ENCODE measurements at regions not wholly inside any gene's neighbourhood (a gene's known extent, or its start where the extent isn't known, plus 50 kb on each side); places are given as distances from the start of the nearest gene placed in this dataset.
"Not testable (repeated sequence)": the region's sequence is repeated elsewhere in the genome, so short reads cannot be mapped to it uniquely, and the experiment has no call there.

GRCh38 chr13:85557691-85558467 lies 241.3 kb downstream of the SLITRK6 start:
- DNase-seq (no peak), ATAC-seq (no peak)
- Histone ChIP-seq H3K27ac (no peak overlapping the region), H3K4me3 (no peak overlapping the region), H3K9me3 (no peaks in the 10 kb centered on the region), H3K36me3 (no peaks in the 10 kb centered on the region), H3K27me3 (no peaks in the 10 kb centered on the region), H3K4me1 (no peaks in the 10 kb centered on the region)
- intact Hi-C loops (cut with DNase I), result no loop called here
- WGBS, 2 donors, result 69 to 73% methylated on average over 6 of the region's 6 CpGs
- TF ChIP-seq CTCF (IDR thresholded peaks at IDR 0.05), result no peak

GRCh38 chr13:85551012-85551411 lies 248.2 kb downstream of the SLITRK6 start:
- Histone ChIP-seq H3K4me3 (no peak overlapping the region), H3K27ac (no peak overlapping the region), H3K27me3 (no peaks in the 10 kb centered on the region), H3K9me3 (peaks cover 0 to 26% (median 4%) of the 10 kb centered on the region in 11 donors), H3K4me1 (no peaks in the 10 kb centered on the region), H3K36me3 (no peaks in the 10 kb centered on the region)
- WGBS, 2 donors, result 90 to 91% methylated on average over 1 of the region's 1 CpG
- ATAC-seq (no peak), DNase-seq (no peak)
- TF ChIP-seq CTCF (IDR thresholded peaks at IDR 0.05), result no peak
- intact Hi-C loops (cut with DNase I), result no loop called here

- ATAC-seq (no peak), DNase-seq (no peak)
- Histone ChIP-seq H3K4me1 (no peaks in the 10 kb centered on the region), H3K27me3 (no peaks in the 10 kb centered on the region), H3K27ac (no peak overlapping the region), H3K4me3 (no peak overlapping the region), H3K9me3 (peaks cover 0 to 26% (median 4%) of the 10 kb centered on the region in 11 donors), H3K36me3 (no peaks in the 10 kb centered on the region)
- TF ChIP-seq CTCF (IDR thresholded peaks at IDR 0.05), result no peak
- WGBS, 2 donors, result 75 to 76% methylated on average over 2 of the region's 2 CpGs
- intact Hi-C loops (cut with DNase I), result no loop called here
Observed at GRCh38 chr13:85549819-85550218, 249.4 kb downstream of the SLITRK6 start.

- H3K36me3 ChIP-seq; H3K27ac ChIP-seq; DNase-seq; intact Hi-C loops (cut with DNase I); H3K27me3 ChIP-seq; H3K4me1 ChIP-seq; H3K4me3 ChIP-seq; ATAC-seq: not testable (repeated sequence)
- peaks cover 0 to 26% (median 4%) of the 10 kb centered on the region in 11 donors for H3K9me3 ChIP-seq
Observed at GRCh38 chr13:85548845-85549244, 250.4 kb downstream of the SLITRK6 start.

- H3K4me3 ChIP-seq, result no peak overlapping the region
- no peaks in the 10 kb centered on the region for H3K4me1 ChIP-seq
- WGBS, 2 donors, result 66 to 81% methylated on average over 5 of the region's 5 CpGs
- intact Hi-C loops (cut with DNase I), result no loop called here
- peaks cover 0 to 26% (median 4%) of the 10 kb centered on the region in 11 donors for H3K9me3 ChIP-seq
- no peak for TF ChIP-seq CTCF (IDR thresholded peaks at IDR 0.05)
- ATAC-seq (no peak), DNase-seq (no peak)
- H3K27ac ChIP-seq, result no peak overlapping the region
- no peaks in the 10 kb centered on the region for H3K36me3 ChIP-seq
- H3K27me3 ChIP-seq, result no peaks in the 10 kb centered on the region
Observed at GRCh38 chr13:85545771-85546170, 253.4 kb downstream of the SLITRK6 start.
